NCI-H1930 (cell line): ENCODE measurements at regions not wholly inside any gene's neighbourhood (a gene's known extent, or its start where the extent isn't known, plus 50 kb on each side); places are given as distances from the start of the nearest gene placed in this dataset.

Experiments
- DNase-seq, 2 experiments: peaks; one replicate each; lab custom pipeline; 2025; lab: John Stamatoyannopoulos, UW

DNA sequence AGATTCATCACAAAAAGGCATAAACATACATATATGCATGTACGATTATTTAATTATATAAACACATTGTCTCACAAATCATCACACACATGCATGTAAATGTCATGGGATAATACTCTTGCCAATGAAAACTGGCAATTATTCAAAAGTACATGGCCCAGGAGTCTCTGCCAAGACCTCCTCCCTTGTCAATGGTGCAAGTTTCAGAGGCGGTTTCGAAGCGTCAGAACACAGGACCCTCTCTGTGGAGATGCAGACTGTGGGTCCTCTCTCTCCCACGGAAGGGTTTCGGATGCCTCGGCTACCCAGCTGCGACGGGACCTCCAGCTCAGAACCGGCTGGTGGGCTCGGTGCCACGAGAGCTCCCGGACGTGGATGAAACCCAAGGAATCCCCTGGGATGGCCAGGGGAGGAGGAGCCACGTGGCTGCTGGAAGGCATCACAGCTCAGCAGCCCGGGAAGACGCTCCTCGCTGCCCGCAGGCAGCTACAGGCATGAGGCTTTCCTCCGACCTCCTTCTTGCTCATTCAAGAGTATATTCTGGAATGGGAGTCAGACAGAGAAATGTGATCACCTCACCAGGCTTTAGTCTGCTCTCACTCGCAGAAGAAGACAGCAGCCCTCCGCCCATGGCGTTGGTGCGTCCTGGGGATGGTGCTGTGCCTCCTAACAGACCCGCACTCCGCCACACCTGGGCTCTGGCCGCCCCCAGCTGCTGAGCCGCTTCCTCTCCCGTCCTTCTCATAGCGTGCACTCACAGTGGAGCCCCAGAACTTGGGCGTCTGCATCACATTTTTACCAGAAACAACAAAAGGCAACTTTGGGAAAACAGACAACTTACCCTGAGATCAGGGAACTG is 308.8 kb downstream of the IRX2 start:
- DNase-seq, result no peak

DNA sequence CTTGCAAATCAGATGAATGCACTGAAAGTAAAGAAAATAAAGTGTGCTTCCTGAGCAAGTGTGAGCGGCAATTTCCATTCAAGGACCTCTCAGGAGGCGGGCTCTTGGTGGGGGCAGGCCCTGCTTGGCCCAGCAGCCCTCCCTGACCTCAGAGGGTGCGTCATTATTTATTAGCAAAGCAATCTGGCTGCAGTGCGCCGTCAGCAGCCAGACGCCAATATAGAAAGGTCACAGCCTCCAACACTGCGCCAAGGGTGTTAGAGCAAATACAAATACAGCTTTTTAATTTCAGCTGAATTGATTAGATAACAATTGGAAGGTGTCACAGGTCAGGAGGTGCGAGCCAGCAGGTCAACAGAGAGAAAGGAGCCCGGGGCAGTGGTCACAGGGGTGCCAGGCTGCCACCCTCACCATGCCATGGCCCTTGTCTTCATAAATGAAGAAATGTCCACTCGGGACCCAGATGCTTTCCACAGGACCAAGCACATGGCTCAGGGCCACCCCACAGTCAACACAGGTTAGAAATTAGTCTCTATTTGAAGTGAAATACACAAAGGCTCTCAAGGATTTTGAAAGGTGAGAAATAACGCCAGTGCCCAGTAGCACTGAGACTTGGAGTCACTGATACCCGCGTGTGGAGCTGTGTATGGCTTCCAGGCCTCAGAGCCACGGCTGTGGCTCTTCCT is 309.8 kb downstream of the IRX2 start:
- DNase-seq, result no peak

DNA sequence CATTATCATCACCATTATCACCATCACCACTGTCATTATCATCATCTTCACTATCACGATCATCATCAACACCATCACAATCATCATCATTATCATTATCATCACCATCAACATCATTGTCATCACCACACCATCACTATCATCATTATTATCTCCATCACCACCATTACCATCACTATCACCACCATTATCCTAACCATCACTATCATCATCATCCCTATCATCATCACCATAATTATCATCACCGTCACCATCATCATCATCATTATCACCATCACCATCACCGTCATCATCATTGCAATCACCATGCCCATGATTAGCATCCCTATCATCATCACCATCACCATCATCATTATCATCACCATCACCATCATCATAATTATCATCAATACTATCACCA is 311.9 kb downstream of the IRX2 start:
- no peak for DNase-seq

DNA sequence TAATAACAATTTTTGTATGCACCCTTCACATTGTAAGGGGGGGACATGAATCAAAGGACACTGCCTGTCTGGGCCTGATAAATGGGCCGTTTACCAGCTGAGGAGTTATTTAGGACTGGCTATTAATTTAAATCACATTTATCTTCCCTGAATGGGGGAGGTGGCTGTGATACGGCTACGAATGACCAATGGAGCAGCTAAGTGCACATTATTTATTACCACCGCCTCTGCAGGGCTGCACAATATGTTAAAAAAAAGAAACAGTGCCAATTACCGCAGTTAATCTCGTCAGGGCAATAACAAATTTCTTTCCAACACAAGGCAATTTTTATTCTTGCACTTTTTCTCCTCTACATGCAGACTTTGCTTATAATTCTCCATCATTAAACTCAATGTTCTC is 318.4 kb downstream of the IRX2 start:
- DNase-seq, result no peak

DNA sequence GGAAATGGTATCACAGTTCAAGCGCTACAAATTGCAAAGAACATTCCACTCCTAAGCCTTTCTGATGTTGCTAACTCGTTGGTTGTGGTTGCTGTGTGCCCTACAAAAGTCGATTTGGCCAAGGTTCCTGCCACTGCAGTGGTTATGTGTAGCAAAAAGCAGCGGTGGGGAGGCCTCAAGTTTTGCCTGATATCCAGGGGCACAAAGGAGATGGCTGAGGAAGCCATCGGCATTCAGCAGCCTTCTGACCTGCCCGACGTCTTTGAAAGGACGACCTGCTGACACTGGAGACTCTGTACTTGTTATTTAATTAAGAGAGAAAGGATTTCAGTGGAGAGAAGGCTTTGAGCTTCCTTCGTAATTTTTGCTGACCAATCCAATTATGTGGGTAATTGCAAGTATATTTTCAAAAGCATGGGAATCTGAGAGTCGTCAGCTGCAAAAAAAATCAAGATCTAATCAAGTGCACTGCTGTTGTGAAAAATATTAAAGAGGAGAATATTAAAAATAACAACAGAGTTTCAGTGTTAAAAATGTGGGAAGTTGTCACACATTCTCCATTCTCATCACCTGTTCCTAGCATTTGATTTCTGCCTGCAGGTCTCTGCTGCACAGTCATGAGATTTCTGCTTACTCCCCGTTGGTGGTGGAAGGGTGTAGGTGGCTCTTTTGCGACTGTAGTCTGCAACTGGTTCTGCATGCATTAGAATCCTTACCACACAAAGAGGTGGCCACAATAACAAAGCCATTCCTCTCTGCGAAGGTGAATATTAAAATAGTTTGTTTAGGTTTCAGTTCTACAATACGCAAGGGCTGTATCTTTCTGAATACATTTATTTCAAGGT is 319.2 kb downstream of the IRX2 start:
- DNase-seq, result no peak

DNA sequence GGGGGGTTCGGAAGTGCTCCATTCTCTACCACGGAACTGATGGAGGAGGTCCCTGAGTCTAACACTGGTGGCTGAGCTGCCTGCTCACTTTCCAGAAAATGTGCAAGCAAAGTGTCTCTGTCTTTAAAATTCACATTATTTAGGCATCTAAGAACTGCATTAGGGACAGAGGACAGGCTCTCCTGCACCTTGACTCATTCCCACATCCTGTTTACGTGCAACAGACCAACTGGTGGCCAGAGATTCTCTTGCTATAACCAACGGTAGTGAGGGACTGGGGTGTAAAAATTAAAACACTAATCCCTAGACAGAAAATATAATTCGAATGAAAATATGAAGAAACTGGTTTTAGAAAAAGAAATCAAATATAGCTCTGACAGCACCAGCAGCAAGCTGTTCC is 320.9 kb downstream of the IRX2 start:
- DNase-seq, result no peak

DNA sequence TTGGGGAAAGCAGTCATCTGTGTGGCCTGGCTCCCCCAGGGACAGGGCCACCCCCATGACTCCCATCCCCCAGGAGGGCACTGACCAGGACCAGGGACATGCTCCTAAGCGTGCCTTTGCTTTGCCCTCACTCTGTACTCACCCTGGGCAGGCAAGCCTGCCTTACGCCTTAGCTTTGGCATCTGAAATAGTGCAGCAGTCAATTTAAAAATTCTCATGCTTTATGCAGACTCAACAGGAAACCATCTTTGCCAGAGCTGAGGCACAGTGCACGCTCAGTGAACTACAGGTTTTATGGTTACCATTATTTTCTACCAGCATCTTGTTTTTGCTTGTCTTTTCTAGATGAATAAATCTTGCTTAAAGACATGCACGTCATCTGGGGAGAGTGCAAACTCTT is 323.5 kb downstream of the IRX2 start:
- DNase-seq, result no peak

DNA sequence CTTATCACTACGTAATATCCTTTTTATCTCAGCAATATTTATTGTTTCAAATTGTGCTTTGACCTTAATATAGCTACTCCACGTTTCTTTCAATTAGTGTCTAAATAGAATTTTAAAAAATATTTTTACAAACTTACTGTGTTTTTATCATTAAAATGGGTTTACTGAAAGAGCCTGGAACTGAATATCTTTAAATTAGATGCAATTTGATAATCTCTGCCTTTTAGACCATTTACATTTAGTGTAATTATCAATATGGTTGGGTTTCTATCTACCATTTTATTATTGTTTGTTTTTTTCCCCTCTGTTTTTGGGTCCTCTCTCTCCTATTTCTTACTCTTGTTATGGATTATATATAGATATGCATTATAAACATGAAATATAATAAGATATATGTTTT is 327.8 kb downstream of the IRX2 start:
- DNase-seq, result no peak

DNA sequence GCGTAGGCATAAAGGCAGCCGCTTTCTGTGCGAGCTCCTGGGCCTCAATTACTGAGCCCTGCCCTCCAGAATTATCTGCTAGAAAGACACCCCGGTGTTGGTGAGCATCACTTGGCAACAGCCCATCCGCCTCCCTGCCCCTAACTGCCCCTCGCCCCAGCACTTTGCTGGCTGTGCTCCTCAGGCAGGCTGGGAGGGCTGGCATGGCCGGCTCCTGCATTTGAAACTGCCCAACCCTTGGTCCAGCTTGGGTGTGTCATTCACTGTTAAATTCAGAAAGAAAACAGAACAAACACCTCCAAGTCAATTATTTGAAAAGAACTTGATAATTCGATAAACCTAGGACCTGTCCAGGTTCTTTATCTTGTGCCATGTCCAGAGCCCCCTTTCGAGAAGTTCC is 334.2 kb downstream of the IRX2 start:
- no peak for DNase-seq

DNA sequence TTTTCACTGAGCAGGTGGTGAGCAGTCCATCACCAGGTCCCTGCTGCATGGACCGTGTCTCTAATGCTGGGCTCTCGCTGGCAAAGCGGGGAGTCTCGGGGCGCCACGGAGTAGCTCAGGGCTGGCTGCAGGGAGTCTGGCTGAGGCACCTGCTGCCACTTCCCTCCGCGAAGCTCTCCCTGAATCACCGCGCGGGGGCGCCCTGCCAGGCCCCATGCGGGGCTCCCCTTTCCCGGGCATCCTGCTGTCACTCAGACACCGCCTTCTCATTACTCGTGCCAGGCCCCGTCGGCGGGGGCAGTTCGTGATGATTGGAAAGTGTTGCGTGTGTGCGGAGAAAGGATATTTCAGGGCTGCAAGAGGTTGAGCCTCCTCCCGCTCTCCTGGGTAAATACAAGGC is 335.8 kb downstream of the IRX2 start:
- DNase-seq, result no peak

DNA sequence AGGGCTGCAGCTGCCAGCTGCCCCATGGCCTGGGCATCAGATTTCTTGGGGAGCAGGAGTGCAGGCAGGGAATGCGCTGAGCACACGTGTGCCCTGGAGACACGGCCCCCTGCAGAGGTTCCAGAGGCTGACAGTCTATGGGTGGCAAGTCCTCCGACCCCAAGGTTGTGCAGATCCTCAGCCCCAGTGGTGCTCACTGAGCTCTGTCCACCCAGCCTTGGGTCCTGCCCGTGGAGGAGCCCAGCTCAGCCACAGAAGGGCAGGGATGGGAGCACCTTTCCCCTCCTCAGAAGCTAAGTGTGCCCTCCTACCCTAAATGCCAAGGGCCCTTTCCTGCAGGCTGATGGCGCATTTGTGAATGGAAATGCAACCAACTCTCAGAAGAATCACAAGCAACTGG is 341.0 kb downstream of the IRX2 start:
- no peak for DNase-seq

DNA sequence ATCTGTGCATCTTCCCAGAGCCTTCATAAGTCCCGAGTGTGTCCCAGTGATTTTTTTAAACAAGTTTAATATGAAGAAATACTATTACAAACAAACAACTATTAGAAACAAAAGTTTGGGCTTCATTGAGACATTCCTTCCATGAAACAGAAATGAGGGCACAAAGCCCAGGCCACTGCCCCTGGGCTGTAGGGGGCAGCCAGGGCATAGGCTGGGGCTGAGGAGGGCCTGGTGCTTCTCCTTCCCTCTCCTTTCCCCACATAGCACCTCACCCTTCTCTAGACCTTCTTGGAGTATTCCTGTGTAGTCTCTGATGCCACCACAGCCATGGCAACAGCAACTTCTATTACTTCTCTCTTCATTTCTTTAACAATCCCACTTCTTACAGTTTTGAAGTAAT is 348.2 kb downstream of the IRX2 start:
- no peak for DNase-seq

DNA sequence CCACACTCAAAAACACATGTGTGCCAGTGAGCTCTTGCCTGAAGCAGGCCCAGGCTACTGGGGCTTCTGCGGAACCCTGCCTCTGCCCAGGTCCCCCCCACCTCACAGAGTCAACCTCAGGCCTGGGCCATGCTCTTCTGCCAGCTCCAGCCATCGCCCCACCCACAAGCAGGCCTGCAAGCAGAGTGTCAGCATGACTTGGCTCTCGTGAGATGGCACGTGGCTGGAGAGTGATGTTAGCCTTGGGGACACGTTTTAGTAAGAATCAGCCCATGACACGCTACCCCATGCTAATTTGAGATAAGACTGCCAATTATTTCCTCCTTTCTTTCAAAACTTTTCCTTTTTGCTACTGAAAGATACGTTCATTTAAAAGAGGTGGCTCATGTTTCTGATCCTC is 351.7 kb downstream of the IRX2 start:
- no peak for DNase-seq

DNA sequence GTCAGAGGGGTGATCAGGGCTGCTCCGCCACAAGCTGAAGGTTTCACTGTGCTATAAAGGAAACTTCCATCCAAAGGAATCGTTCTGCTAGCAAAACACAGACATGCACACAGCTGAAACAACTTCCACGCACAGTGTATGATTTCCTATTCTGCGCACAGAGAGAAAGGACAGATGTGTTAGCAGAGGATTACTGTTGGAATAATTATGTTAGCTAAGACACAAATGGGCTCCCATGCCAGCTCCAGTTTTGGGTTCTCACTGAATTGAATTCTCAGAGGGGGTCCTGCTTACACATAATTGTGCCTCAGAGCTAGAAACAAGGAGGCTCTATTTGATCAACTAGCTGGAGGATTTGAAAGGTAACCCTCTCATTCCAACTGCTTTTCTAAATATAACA is 352.4 kb downstream of the IRX2 start:
- DNase-seq, result no peak

DNA sequence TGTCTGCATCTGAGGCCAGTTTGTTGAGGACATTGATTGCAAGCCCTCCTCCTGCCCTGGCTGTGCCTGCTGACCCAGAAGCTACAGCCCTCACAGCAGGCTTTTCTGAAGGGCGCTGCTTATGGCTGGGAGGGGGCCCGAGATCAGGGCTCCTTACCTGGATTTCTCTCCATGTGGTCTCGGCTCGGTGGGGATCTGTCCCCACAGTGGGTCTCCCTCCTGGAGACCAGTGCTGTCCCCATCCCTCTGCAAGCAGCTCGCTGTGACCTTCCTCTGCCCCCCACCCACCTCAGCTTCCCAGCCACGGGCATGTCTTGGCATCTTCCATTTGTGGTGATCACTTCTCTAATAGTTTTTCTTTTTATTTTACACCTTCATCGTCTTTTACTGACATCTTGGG is 357.9 kb downstream of the IRX2 start:
- DNase-seq, result no peak

DNA sequence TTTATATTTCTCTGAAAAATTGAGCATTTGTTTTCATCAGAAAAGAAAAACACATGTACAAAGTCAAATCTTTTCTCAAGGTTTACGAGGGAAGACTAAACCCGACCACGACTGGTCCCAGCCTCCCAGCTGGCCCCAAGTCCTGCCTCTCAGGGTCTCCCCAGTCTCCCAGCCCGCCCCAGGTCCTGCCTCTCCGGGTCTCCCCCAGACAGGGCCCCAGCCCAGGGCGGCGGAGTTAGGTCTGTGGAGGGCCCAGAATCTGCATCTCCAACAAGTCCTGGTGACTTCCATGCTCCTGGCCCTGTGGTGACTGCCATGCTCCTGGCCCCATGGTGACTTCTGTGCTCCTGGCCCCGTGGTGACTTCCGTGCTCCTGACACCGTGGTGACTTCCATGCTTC is 359.9 kb downstream of the IRX2 start:
- no peak for DNase-seq

DNA sequence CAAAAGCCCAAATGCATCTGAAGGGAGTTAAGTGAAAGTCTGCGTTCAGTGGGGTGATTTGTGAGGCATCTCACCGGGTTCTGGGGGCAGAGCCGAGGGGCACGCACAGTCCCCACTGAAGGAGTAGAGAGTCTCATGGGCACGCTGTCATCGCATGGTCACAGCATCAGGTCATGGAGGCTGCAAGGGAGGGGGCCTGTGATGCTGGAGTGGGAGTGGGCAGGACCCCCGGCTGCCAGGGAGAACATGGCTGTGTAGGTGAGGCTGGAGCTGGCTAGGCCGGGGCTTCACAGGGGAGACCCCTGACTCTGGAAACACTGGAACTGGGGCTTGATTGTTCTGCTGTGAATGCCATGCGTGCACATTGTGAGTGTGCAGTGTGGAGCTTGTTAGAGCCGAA is 360.5 kb downstream of the IRX2 start:
- no peak for DNase-seq

DNA sequence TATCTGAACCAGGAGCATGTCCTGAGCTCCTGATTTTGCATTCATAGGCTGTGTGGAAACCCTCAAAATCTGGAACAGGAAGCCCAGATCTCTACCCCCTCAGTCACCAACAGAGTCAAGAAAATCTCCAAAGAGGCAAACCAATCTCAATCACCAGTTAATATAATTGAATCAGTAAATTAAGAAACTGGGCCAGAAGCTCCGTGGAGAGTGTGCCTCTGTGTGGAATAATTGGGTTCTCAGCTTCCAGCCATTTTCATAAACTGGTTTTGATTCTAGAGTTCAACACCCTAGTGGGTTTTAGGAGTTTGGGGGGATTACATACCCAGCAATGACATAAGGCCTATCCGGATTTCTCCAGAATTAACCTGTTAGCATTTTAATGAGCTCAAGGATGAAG is 362.9 kb downstream of the IRX2 start:
- no peak for DNase-seq

DNA sequence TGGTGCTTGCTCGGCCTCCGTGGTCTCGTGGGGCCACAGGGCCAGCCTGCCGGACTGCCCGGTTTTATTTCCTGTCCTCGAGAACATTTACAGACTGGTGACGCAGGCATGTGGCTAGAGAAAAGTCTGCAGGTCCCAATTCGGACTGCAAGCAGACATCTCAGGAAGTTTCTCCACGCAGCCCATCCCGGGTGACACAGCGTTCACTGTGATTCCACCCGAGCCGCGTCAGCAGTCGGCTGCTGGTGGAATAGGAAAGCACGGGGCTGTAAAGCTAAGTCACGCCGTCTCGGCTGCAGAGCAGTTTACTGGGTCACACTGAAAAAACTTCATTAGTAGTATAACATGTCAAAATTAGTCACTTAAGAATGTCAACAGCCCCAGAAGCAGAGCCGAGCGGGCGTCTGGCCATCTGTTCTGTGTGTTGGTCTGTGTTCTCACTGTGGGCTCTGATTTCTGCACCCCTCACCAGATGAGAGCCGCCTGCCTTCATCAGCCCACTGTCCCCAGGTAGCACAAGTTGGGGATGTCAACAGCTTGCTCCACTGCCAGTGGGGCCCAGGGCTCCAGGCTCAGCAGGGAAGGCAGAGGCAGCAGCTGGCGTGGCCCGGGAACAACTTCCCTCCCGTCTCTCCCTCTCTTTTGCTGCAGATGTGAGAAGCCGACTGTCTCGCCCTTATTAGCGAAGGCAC is 363.7 kb downstream of the IRX2 start:
- DNase-seq, result no peak

DNA sequence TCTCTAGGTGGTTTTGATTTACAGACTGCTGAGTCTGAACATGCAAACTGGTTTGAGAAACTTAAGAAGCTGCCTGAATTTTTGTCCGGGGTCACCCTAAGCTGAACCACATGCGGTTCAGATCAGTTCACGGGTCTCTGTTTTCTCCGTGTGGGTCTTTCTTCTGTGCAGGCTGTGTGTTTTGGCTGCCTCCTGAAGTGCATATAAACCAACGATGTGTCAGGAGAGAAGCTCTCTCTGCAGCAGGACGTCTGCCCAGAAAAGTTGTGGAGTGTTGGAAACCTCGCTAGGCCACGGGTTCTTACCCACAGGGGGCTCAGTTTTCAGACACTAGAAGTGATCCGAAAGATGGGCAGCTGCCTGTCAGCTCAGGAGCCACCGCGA is 364.2 kb downstream of the IRX2 start:
- no peak for DNase-seq

DNA sequence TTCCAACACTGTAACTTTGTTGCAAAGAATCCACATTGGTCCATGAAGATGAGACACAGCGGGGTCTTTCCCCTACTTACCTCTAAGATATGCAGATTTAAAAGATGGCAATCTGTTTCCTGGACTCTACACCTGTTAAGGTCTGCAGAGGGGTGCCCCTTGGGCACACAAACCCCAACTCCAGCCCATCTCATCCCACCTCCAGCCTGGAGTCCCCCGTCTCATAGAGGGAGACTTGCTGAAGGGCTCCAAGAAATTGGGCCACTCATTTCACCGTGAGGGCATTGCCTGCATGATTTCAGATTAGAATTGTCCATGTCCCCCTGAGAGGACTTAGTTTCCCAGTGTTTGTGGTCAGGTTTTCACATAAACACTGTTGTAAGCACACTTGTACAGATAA is 365.7 kb downstream of the IRX2 start:
- no peak for DNase-seq

DNA sequence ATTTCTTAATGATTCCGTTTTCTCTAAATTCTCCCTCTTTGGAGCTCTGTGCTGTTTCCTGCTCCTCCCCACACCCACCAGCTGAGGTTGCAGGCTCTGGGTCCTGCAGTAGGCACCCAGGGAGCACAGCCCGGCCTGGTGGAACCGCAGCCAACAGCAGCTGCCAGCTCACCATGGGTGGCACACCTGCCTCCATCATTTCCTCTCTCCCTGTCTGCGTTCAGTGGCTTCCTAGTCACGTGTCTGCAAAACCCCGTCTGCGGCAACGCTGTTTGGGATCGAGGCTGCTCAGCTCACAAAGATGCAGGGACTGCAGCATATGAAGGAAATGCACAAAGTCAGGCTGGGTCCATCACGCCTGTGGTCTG is 367.8 kb downstream of the IRX2 start:
- DNase-seq, result no peak
